ENCODE measurements at regions not wholly inside any gene's neighbourhood (a gene's known extent, or its start where the extent isn't known, plus 50 kb on each side); places are given as distances from the start of the nearest gene placed in this dataset.
A peak's percentile ranks its signal among the peaks of the same experiment; 100 is the strongest.

DNA sequence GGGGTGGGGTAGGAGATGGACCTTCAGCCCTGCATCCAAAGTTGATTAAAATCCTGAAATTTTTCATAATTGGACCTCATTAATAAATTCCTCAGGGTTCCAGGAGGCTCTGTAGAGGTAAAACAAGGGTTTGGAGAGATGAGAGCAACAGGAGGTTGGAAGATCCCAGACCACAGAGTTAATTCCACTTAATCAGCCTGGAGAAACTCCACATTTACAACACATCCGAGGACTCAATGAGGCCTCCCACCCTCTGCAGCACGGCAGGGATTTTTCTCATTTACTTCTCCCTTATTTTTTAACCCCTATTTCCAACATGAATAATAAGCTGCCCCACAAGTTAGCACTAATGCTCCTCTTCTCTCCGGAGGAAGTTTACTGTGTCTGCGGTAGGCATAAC lies 165.0 kb upstream of the MAP3K1 start:
- no peaks in the 10 kb centered on the region for H3K9me3 ChIP-seq (ENCODE audit: low read depth, low read length, poor library complexity, severe bottlenecking)
- intact Hi-C loops (cut with micrococcal nuclease; ENCODE audit: unreplicated experiment), result no loop called here
- CTCF ChIA-PET, result no interaction called here
- H3K4me3 ChIP-seq (ENCODE audit: low read depth, low read length, poor library complexity, severe bottlenecking), result no peak overlapping the region
- TF ChIP-seq, protein P1, sequence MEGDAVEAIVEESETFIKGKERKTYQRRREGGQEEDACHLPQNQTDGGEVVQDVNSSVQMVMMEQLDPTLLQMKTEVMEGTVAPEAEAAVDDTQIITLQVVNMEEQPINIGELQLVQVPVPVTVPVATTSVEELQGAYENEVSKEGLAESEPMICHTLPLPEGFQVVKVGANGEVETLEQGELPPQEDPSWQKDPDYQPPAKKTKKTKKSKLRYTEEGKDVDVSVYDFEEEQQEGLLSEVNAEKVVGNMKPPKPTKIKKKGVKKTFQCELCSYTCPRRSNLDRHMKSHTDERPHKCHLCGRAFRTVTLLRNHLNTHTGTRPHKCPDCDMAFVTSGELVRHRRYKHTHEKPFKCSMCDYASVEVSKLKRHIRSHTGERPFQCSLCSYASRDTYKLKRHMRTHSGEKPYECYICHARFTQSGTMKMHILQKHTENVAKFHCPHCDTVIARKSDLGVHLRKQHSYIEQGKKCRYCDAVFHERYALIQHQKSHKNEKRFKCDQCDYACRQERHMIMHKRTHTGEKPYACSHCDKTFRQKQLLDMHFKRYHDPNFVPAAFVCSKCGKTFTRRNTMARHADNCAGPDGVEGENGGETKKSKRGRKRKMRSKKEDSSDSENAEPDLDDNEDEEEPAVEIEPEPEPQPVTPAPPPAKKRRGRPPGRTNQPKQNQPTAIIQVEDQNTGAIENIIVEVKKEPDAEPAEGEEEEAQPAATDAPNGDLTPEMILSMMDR (conservative IDR thresholded peaks at IDR 0.05; ENCODE audit: low read depth, low read length), result no peak
- TF ChIP-seq EZH2 (IDR thresholded peaks at IDR 0.05; ENCODE audit: borderline replicate concordance, low read depth, low read length, poor library complexity, severe bottlenecking), result no peak
- BruUV-seq (replicated peaks), result no TSS peak
- no peaks in the 10 kb centered on the region for H3K27me3 ChIP-seq (replicated peaks; ENCODE audit: insufficient read depth, low read depth, low read length, poor library complexity)
- no peaks in the 10 kb centered on the region for H3K36me3 ChIP-seq (ENCODE audit: insufficient read depth, low read length, poor library complexity, severe bottlenecking)
- peaks cover 6% of the 10 kb centered on the region for H3K4me1 ChIP-seq (ENCODE audit: insufficient read depth, low read length, poor library complexity, severe bottlenecking)
- POLR2A ChIA-PET (ENCODE audit: low non-redundant PET), result interaction anchor here (0.6 kb wide), 1 partner anchor 154 kb away, joined by 4 read pairs; no protein-coding TSS in a partner anchor
- no peak overlapping the region for H3K27ac ChIP-seq (ENCODE audit: low read depth, low read length, poor library complexity, severe bottlenecking)
- DNase-seq (ENCODE audit: low spot score), result no peak

- POLR2A ChIA-PET (ENCODE audit: low non-redundant PET), result interaction anchor here (0.6 kb wide), 1 partner anchor 153 kb away, joined by 4 read pairs; no protein-coding TSS in a partner anchor
- Histone ChIP-seq H3K9me3 (ENCODE audit: low read depth, low read length, poor library complexity, severe bottlenecking) (no peaks in the 10 kb centered on the region), H3K27me3 (replicated peaks; ENCODE audit: insufficient read depth, low read depth, low read length, poor library complexity) (no peaks in the 10 kb centered on the region), H3K27ac (ENCODE audit: low read depth, low read length, poor library complexity, severe bottlenecking) (no peak overlapping the region), H3K4me1 (ENCODE audit: insufficient read depth, low read length, poor library complexity, severe bottlenecking) (peaks cover 6% of the 10 kb centered on the region), H3K4me3 (ENCODE audit: low read depth, low read length, poor library complexity, severe bottlenecking) (no peak overlapping the region), H3K36me3 (ENCODE audit: insufficient read depth, low read length, poor library complexity, severe bottlenecking) (no peaks in the 10 kb centered on the region)
- peak; percentile 26 for DNase-seq (ENCODE audit: low spot score)
- BruUV-seq (replicated peaks), result no TSS peak
- intact Hi-C loops (cut with micrococcal nuclease; ENCODE audit: unreplicated experiment), result no loop called here
- CTCF ChIA-PET, result no interaction called here
- TF ChIP-seq, protein P1 (conservative IDR thresholded peaks at IDR 0.05; ENCODE audit: low read depth, low read length), result no peak
- no peak for TF ChIP-seq EZH2 (IDR thresholded peaks at IDR 0.05; ENCODE audit: borderline replicate concordance, low read depth, low read length, poor library complexity, severe bottlenecking)
Observed at GRCh38 chr5:56649569-56649968, 165.8 kb upstream of the MAP3K1 start.

- no TSS peak for BruUV-seq (replicated peaks)
- Histone ChIP-seq H3K4me3 (ENCODE audit: low read depth, low read length, poor library complexity, severe bottlenecking) (no peak overlapping the region), H3K36me3 (ENCODE audit: insufficient read depth, low read length, poor library complexity, severe bottlenecking) (no peaks in the 10 kb centered on the region), H3K27me3 (replicated peaks; ENCODE audit: insufficient read depth, low read depth, low read length, poor library complexity) (no peaks in the 10 kb centered on the region), H3K27ac (ENCODE audit: low read depth, low read length, poor library complexity, severe bottlenecking) (no peak overlapping the region), H3K9me3 (ENCODE audit: low read depth, low read length, poor library complexity, severe bottlenecking) (no peaks in the 10 kb centered on the region), H3K4me1 (ENCODE audit: insufficient read depth, low read length, poor library complexity, severe bottlenecking) (peaks cover 6% of the 10 kb centered on the region)
- intact Hi-C loops (cut with micrococcal nuclease; ENCODE audit: unreplicated experiment), result no loop called here
- ChIA-PET CTCF (no interaction called here), POLR2A (ENCODE audit: low non-redundant PET) (no interaction called here)
- no peak for DNase-seq (ENCODE audit: low spot score)
- TF ChIP-seq EZH2 (IDR thresholded peaks at IDR 0.05; ENCODE audit: borderline replicate concordance, low read depth, low read length, poor library complexity, severe bottlenecking), result no peak
- TF ChIP-seq, protein P1 (conservative IDR thresholded peaks at IDR 0.05; ENCODE audit: low read depth, low read length), result no peak
Observed at GRCh38 chr5:56648460-56649034, 166.8 kb upstream of the MAP3K1 start.
